Stomach (tissue), 8 donors: ENCODE measurements at regions not wholly inside any gene's neighbourhood (a gene's known extent, or its start where the extent isn't known, plus 50 kb on each side); places are given as distances from the start of the nearest gene placed in this dataset.
A peak's percentile ranks its signal among the peaks of the same experiment; 100 is the strongest.

Experiments
- DNase-seq, 2 donors: peaks; one replicate each; pipeline versions ENCODE4 v3.0.0 to v3.0.0-alpha.2; 2013 to 2019
- H3K27ac ChIP-seq, 5 donors: fragments of 200-600 bp in 4 of 5; sonication (generic) in 4 of 5; one replicate each; pipeline ENCODE4 v1.5.1; 2013 to 2019; ENCODE audit warnings: mild to moderate bottlenecking in 1 of 5, moderate library complexity in 1 of 5
- H3K27me3 ChIP-seq, 3 donors: fragments of 200-600 bp; sonication (generic); one replicate each; pipeline ENCODE4 v1.5.1; 2017 to 2019; ENCODE audit warnings: mixed run types in 1 of 3
- H3K36me3 ChIP-seq, 4 donors: fragments of 200-600 bp; sonication (generic); 1 replicate in 3 of 4; 2 replicates in 1 of 4; pipeline ENCODE4 v1.5.1; 2016 to 2019
- H3K4me1 ChIP-seq, 4 donors: fragments of 200-600 bp; sonication (generic); one replicate each; pipeline ENCODE4 v1.5.1; 2016 to 2019
- H3K4me3 ChIP-seq, 4 donors: fragments of 200-600 bp; sonication (generic) in 3 of 4; one replicate each; pipeline ENCODE4 v1.5.1; 2016 to 2019; ENCODE audit warnings: mild to moderate bottlenecking in 1 of 4
- H3K9me3 ChIP-seq, 4 donors: fragments of 200-600 bp; sonication (generic); one replicate each; pipeline ENCODE4 v1.5.1; 2016 to 2019
- CTCF ChIP-seq, 7 experiments: fragments of 450-650 bp in 4 of 7; fragments of 200-600 bp in 3 of 7; sonication (generic) in 3 of 7; IDR thresholded peaks; one replicate each; pipeline ENCODE4 v1.5.1; 2016 to 2019; ENCODE audit warnings: antibody characterized with exemption in 7 of 7, control low read depth in 2 of 7, mild to moderate bottlenecking in 1 of 7
- EP300 ChIP-seq: sonication (generic); formaldehyde crosslinking; IDR thresholded peaks from one replicate; pipeline ENCODE4 v1.6.1; 2017; ENCODE audit warnings: antibody characterized with exemption
- POLR2A ChIP-seq, 4 donors: fragments of 450-650 bp; IDR thresholded peaks; one replicate each; pipeline ENCODE4 v1.6.1; 2016; ENCODE audit warnings: antibody characterized with exemption in 4 of 4, control low read depth in 2 of 4, mild to moderate bottlenecking in 1 of 4, moderate library complexity in 1 of 4
- POLR2AphosphoS5 ChIP-seq, 3 donors: sonication (generic); formaldehyde crosslinking; IDR thresholded peaks; one replicate each; pipeline ENCODE4 v1.6.1; 2016; ENCODE audit warnings: antibody characterized with exemption in 3 of 3
- WGBS, 5 donors: extraction: QIAGEN DNeasy Blood & Tissue Kit in 3 of 5; methylation state at CpG; one replicate each; pipeline versions ENCODE4 v1.1.5 to v1.1.7; 2013 to 2018; 5-methylcytosine and 5-hydroxymethylcytosine counted together
- intact Hi-C: fragments of 100-400 bp; cut with DNase I; formaldehyde crosslinking; loops from one replicate; pipeline ENCODE4 v1.15.1; 2023; ENCODE audit warnings: low total_unique reads
- donor health status: healthy with polysubstance abuse.
- donor health status: Bipolar disorder and iron deficiency.
- donor health status: healthy.

GRCh38 chr10:78331391-78331922, 297.8 kb downstream of the RPS24 start:
- Histone ChIP-seq H3K27me3 (no peaks in the 10 kb centered on the region), H3K4me1 (peaks cover 7 to 31% (median 16%) of the 10 kb centered on the region in 4 donors), H3K9me3 (peaks cover 0 to 6% (median 4%) of the 10 kb centered on the region in 4 donors), H3K36me3 (no peaks in the 10 kb centered on the region), H3K27ac (peak overlapping the region in 3 of 5 donors; percentile 45 to 74 (median 68)), H3K4me3 (no peak overlapping the region)
- TF ChIP-seq POLR2AphosphoS5 (IDR thresholded peaks at IDR 0.05) (no peak), POLR2A (IDR thresholded peaks at IDR 0.05) (no peak), CTCF (IDR thresholded peaks at IDR 0.05) (no peak), EP300 (no peak)
- WGBS, 5 donors: 49 to 75% (median 60%) methylated on average over 6 of the region's 6 CpGs
- intact Hi-C loops: no loop called here
- peak in 1 of 2 donors; percentile 62 for DNase-seq

- no peak for TF ChIP-seq POLR2A (IDR thresholded peaks at IDR 0.05)
- TF ChIP-seq CTCF (IDR thresholded peaks at IDR 0.05): no peak
- TF ChIP-seq EP300: peak; percentile 85
- peak in 1 of 3 donors; percentile 30 for TF ChIP-seq POLR2AphosphoS5 (IDR thresholded peaks at IDR 0.05)
- H3K4me3 ChIP-seq: no peak overlapping the region
- peaks cover 9 to 33% (median 19%) of the 10 kb centered on the region in 4 donors for H3K4me1 ChIP-seq
- peak overlapping the region in 3 of 5 donors; percentile 45 to 74 (median 68) for H3K27ac ChIP-seq
- intact Hi-C loops: no loop called here
- no peaks in the 10 kb centered on the region for H3K27me3 ChIP-seq
- peaks cover 0 to 6% (median 0%) of the 10 kb centered on the region in 4 donors for H3K9me3 ChIP-seq
- 77 to 90% (median 87%) methylated on average over 7 of the region's 7 CpGs for WGBS, 5 donors
- DNase-seq: no peak
- no peaks in the 10 kb centered on the region for H3K36me3 ChIP-seq
Observed at GRCh38 chr10:78332012-78332411, 298.3 kb downstream of the RPS24 start.

GRCh38 chr10:78332657-78333056, 299.0 kb downstream of the RPS24 start:
- Histone ChIP-seq H3K36me3 (no peaks in the 10 kb centered on the region), H3K9me3 (no peaks in the 10 kb centered on the region), H3K4me1 (peaks cover 9 to 35% (median 19%) of the 10 kb centered on the region in 4 donors), H3K27me3 (no peaks in the 10 kb centered on the region), H3K4me3 (no peak overlapping the region), H3K27ac (peak overlapping the region in 3 of 5 donors; percentile 45 to 74 (median 68))
- intact Hi-C loops: no loop called here
- DNase-seq: no peak
- TF ChIP-seq EP300: no peak
- TF ChIP-seq POLR2A (IDR thresholded peaks at IDR 0.05): no peak
- TF ChIP-seq POLR2AphosphoS5 (IDR thresholded peaks at IDR 0.05): no peak
- no peak for TF ChIP-seq CTCF (IDR thresholded peaks at IDR 0.05)

GRCh38 chr10:78333362-78334143, 299.9 kb downstream of the RPS24 start:
- Histone ChIP-seq H3K4me1 (peaks cover 9 to 40% (median 19%) of the 10 kb centered on the region in 4 donors), H3K36me3 (no peaks in the 10 kb centered on the region), H3K4me3 (no peak overlapping the region), H3K27me3 (no peaks in the 10 kb centered on the region), H3K9me3 (no peaks in the 10 kb centered on the region), H3K27ac (peak overlapping the region in 1 of 5 donors; percentile 40)
- 82 to 92% (median 89%) methylated on average over 9 of the region's 9 CpGs for WGBS, 5 donors
- TF ChIP-seq POLR2AphosphoS5 (IDR thresholded peaks at IDR 0.05) (no peak), POLR2A (IDR thresholded peaks at IDR 0.05) (no peak), CTCF (IDR thresholded peaks at IDR 0.05) (no peak), EP300 (no peak)
- no peak for DNase-seq
- intact Hi-C loops: no loop called here
